ENCODE measurements at regions not wholly inside any gene's neighbourhood (a gene's known extent, or its start where the extent isn't known, plus 50 kb on each side); places are given as distances from the start of the nearest gene placed in this dataset.

- TF ChIP-seq POLR2A (IDR thresholded peaks at IDR 0.05; ENCODE audit: low read length) (no peak), GATA1 (IDR thresholded peaks at IDR 0.05; ENCODE audit: low read depth, low read length) (no peak)
Observed at GRCh38 chr12:58502841-58503240, 417.5 kb downstream of the LRIG3 start.

Data from erythroblast (primary cell).